HG03135 (cell line): ENCODE measurements at regions not wholly inside any gene's neighbourhood (a gene's known extent, or its start where the extent isn't known, plus 50 kb on each side); places are given as distances from the start of the nearest gene placed in this dataset.

Source experiments
- ATAC-seq: cut with Tn5 transposase; IDR thresholded peaks from one replicate; pipeline ENCODE4 v1.9.1; 2021; ENCODE audit warnings: mild to moderate bottlenecking, moderate library complexity; ENCODE audit not compliant: unreplicated experiment

- ATAC-seq: no peak
These were observed 335.8 kb downstream of the EPHA7 start for GRCh38 chr6:93083337-93084230.

- no peak for ATAC-seq
These were observed 337.5 kb downstream of the EPHA7 start for GRCh38 chr6:93081901-93082300.

- no peak for ATAC-seq
These were observed 340.3 kb downstream of the EPHA7 start for GRCh38 chr6:93079061-93079460.

GRCh38 chr6:93073811-93074210, 345.5 kb downstream of the EPHA7 start:
- ATAC-seq: no peak

- no peak for ATAC-seq
These were observed 349.5 kb downstream of the EPHA7 start for GRCh38 chr6:93069856-93070255.

GRCh38 chr6:93059911-93060310, 359.4 kb downstream of the EPHA7 start:
- ATAC-seq: no peak

- no peak for ATAC-seq
These were observed 361.8 kb downstream of the EPHA7 start for GRCh38 chr6:93057584-93057983.

GRCh38 chr6:93048381-93048780, 371.0 kb downstream of the EPHA7 start:
- no peak for ATAC-seq

- no peak for ATAC-seq
These were observed 372.3 kb downstream of the EPHA7 start for GRCh38 chr6:93047033-93047432.

GRCh38 chr6:93045156-93045555, 374.2 kb downstream of the EPHA7 start:
- ATAC-seq: no peak

GRCh38 chr6:93040375-93040774, 379.0 kb downstream of the EPHA7 start:
- no peak for ATAC-seq

GRCh38 chr6:93036835-93037234, 382.5 kb downstream of the EPHA7 start:
- ATAC-seq: no peak

GRCh38 chr6:93035756-93036155, 383.6 kb downstream of the EPHA7 start:
- no peak for ATAC-seq

- ATAC-seq: no peak
These were observed 398.0 kb downstream of the EPHA7 start for GRCh38 chr6:93021235-93021915.

- ATAC-seq: no peak
These were observed 401.7 kb downstream of the EPHA7 start for GRCh38 chr6:93017626-93018025.

- no peak for ATAC-seq
These were observed 402.1 kb downstream of the EPHA7 start for GRCh38 chr6:93017213-93017612.

- no peak for ATAC-seq
These were observed 406.3 kb downstream of the EPHA7 start for GRCh38 chr6:93013054-93013453.

GRCh38 chr6:93008375-93008774, 411.0 kb downstream of the EPHA7 start:
- no peak for ATAC-seq

GRCh38 chr6:92989656-92990055, 429.7 kb downstream of the EPHA7 start:
- no peak for ATAC-seq

GRCh38 chr6:92979281-92979680, 440.1 kb downstream of the EPHA7 start:
- no peak for ATAC-seq

GRCh38 chr6:92977018-92977417, 442.3 kb downstream of the EPHA7 start:
- no peak for ATAC-seq

- ATAC-seq: no peak
These were observed 452.0 kb downstream of the EPHA7 start for GRCh38 chr6:92967362-92967761.
